NB4 (cell line): ENCODE measurements at regions not wholly inside any gene's neighbourhood (a gene's known extent, or its start where the extent isn't known, plus 50 kb on each side); places are given as distances from the start of the nearest gene placed in this dataset.

Experiments used
- DNase-seq: peaks from one replicate; pipeline ENCODE4 v3.0.0; 2010; ENCODE audit warnings: low read depth
- H3K4me3 ChIP-seq: one replicate; pipeline ENCODE4 v1.5.1; 2011; ENCODE audit warnings: mild to moderate bottlenecking, low read depth, low read length, moderate library complexity
- MAX ChIP-seq: IDR thresholded peaks from 2 replicates; pipeline ENCODE4 v1.6.1; 2011; ENCODE audit warnings: low read depth, low read length
- MYC ChIP-seq: IDR thresholded peaks from 2 replicates; pipeline ENCODE4 v1.6.1; 2011; ENCODE audit warnings: low read depth, low read length
- POLR2A ChIP-seq: IDR thresholded peaks from 2 replicates; pipeline ENCODE4 v1.6.1; 2011; ENCODE audit warnings: mild to moderate bottlenecking; ENCODE audit not compliant: insufficient read length; ENCODE audit errors: extremely low read depth
- TF ChIP-seq, protein P1 (sequence below): IDR thresholded peaks from one replicate; pipeline ENCODE4 v1.5.1; 2012; ENCODE audit warnings: low read depth, low read length

- TF ChIP-seq POLR2A: no peak
- TF ChIP-seq MAX: no peak
- TF ChIP-seq MYC: no peak
- TF ChIP-seq, protein P1, sequence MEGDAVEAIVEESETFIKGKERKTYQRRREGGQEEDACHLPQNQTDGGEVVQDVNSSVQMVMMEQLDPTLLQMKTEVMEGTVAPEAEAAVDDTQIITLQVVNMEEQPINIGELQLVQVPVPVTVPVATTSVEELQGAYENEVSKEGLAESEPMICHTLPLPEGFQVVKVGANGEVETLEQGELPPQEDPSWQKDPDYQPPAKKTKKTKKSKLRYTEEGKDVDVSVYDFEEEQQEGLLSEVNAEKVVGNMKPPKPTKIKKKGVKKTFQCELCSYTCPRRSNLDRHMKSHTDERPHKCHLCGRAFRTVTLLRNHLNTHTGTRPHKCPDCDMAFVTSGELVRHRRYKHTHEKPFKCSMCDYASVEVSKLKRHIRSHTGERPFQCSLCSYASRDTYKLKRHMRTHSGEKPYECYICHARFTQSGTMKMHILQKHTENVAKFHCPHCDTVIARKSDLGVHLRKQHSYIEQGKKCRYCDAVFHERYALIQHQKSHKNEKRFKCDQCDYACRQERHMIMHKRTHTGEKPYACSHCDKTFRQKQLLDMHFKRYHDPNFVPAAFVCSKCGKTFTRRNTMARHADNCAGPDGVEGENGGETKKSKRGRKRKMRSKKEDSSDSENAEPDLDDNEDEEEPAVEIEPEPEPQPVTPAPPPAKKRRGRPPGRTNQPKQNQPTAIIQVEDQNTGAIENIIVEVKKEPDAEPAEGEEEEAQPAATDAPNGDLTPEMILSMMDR: no peak
- DNase-seq: no peak
- H3K4me3 ChIP-seq: no peak overlapping the region
Observed at GRCh38 chr2:67707896-67708295, 310.8 kb downstream of the ETAA1 start.

- DNase-seq: no peak
- TF ChIP-seq, protein P1: no peak
- TF ChIP-seq POLR2A: no peak
- no peak for TF ChIP-seq MAX
- TF ChIP-seq MYC: no peak
- H3K4me3 ChIP-seq: no peak overlapping the region
Observed at GRCh38 chr2:67709835-67710234, 312.7 kb downstream of the ETAA1 start.

GRCh38 chr2:67712484-67712883 lies 315.4 kb downstream of the ETAA1 start:
- no peak overlapping the region for H3K4me3 ChIP-seq
- DNase-seq: no peak
- TF ChIP-seq, protein P1: no peak

DNA sequence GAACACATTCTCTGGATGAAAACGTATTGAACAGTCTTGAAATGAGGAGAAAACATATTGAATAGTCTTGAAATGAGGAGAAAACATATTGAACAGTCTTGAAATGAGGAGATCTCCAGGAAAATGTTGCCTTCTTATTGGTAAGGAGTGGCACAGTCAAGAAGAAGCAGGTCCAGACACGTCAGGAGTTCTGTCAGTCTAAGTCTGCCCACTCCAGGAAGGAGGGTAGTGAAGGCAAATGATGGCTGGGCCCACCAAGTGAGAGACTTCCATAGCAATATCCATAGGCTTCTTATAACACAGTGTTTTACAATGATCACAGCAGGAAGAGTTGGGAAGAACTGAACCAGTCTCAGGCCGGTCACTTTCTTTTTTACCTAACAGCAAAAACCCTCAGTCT lies 316.2 kb downstream of the ETAA1 start:
- TF ChIP-seq, protein P1: no peak
- no peak for TF ChIP-seq POLR2A
- no peak for TF ChIP-seq MAX
- no peak for TF ChIP-seq MYC
- DNase-seq: no peak
- no peak overlapping the region for H3K4me3 ChIP-seq

GRCh38 chr2:67716895-67717396 lies 319.8 kb downstream of the ETAA1 start:
- TF ChIP-seq, protein P1: no peak
- TF ChIP-seq POLR2A (no peak), MYC (no peak), MAX (no peak)
- H3K4me3 ChIP-seq: no peak overlapping the region
- no peak for DNase-seq

DNA sequence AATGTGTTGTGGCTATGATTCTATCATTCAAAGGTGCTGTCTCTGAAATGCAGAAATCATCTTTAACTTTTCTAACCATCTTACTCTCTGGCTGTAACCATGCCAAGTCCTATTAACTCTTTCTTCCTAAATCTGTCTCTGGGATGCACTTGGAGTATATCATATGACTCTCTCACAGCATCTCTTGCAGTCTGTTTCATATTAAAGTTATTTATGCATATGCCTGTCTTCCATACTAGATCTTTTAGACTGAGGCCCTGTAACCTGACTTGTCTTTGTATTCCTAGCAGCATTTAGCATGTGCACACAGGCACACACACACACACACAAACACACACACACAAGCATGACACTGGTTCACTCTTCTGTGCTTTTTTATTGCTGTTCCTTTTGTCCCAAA lies 320.6 kb downstream of the ETAA1 start:
- TF ChIP-seq MYC (no peak), MAX (no peak), POLR2A (no peak)
- H3K4me3 ChIP-seq: no peak overlapping the region
- no peak for DNase-seq
